ENCODE measurements at regions not wholly inside any gene's neighbourhood (a gene's known extent, or its start where the extent isn't known, plus 50 kb on each side); places are given as distances from the start of the nearest gene placed in this dataset.

- TF ChIP-seq SNRNP70 (IDR thresholded peaks at IDR 0.05; ENCODE audit: low read depth, low read length) = no peak
Measured at GRCh38 chr5:71828291-71829040, 109.4 kb downstream of the CARTPT start (continued).

- Histone ChIP-seq H3K9me3 (ENCODE audit: low read length) (peaks cover 15% of the 10 kb centered on the region), H3K4me3 (replicated peaks in 1 of 3; ENCODE audit: insufficient read depth in 1 of 3, low read depth in 2 of 3, low read length in 3 of 3) (no peak overlapping the region), H3K4me2 (ENCODE audit: low read depth, low read length) (no peak overlapping the region), H3K79me2 (ENCODE audit: insufficient read depth, low read length) (no peaks in the 10 kb centered on the region), H2AFZ (ENCODE audit: low read length) (no peak overlapping the region), H3K4me1 (ENCODE audit: insufficient read depth, low read length) (no peaks in the 10 kb centered on the region), H3K27me3 (ENCODE audit: control insufficient read depth in 1 of 2, insufficient read depth in 2 of 2, low read length in 2 of 2) (no peaks in the 10 kb centered on the region), H4K20me1 (ENCODE audit: insufficient read depth, low read length) (no peaks in the 10 kb centered on the region), H3K27ac (ENCODE audit: extremely low read length, insufficient read depth, low read length) (no peak overlapping the region), H3K36me3 (replicated peaks in 1 of 2; ENCODE audit: control insufficient read depth in 1 of 2, insufficient read depth in 2 of 2, low read length in 2 of 2) (no peaks in the 10 kb centered on the region), H3K9ac (ENCODE audit: insufficient read depth, low read depth, low read length) (no peak overlapping the region)
- ChIA-PET POLR2A (no interaction called here), CTCF (ENCODE audit: low intra/inter-chr PET ratio, low total read pairs) (no interaction called here)
- in situ Hi-C loops (cut with HindIII; ENCODE audit: extremely low pct_ligation_motif_present, low pct_unique_long_range_greater_than_20kb) (no loop called here), intact Hi-C loops (cut with micrococcal nuclease; ENCODE audit: unreplicated experiment) (no loop called here)
- FAIRE-seq = no peak
- no peak for DNase-seq (ENCODE audit: low spot score)
- TF ChIP-seq NAIF1 (CRISPR knock-in tag; IDR thresholded peaks at IDR 0.05; ENCODE audit: borderline replicate concordance) = no peak
- TF ChIP-seq ZNF547 (CRISPR knock-in tag; IDR thresholded peaks at IDR 0.05) = no peak
- no peak for TF ChIP-seq SKI (IDR thresholded peaks at IDR 0.05; ENCODE audit: partially characterized antibody)
- TF ChIP-seq RAD51 (IDR thresholded peaks at IDR 0.05; ENCODE audit: borderline replicate concordance) = no peak
- no peak for TF ChIP-seq ZNF530 (CRISPR knock-in tag; IDR thresholded peaks at IDR 0.05; ENCODE audit: low read depth)
- no peak for TF ChIP-seq NFIB (CRISPR knock-in tag; IDR thresholded peaks at IDR 0.05; ENCODE audit: borderline replicate concordance)
- no peak for TF ChIP-seq GATA4 (IDR thresholded peaks at IDR 0.05; ENCODE audit: borderline replicate concordance, low read depth)
- no peak for TF ChIP-seq ZNF800 (CRISPR knock-in tag; IDR thresholded peaks at IDR 0.05)
- no peak for TF ChIP-seq MAX (IDR thresholded peaks at IDR 0.05)
- no peak for ATAC-seq
- 42% methylated on average over 5 of the region's 5 CpGs for WGBS (ENCODE audit: low lambda C conversion rate)
- no TSS peak for BruUV-seq (replicated peaks)
Measured at GRCh38 chr5:71829206-71829605, 110.1 kb downstream of the CARTPT start.
